Fibroblast of lung (primary cell): ENCODE measurements at regions not wholly inside any gene's neighbourhood (a gene's known extent, or its start where the extent isn't known, plus 50 kb on each side); places are given as distances from the start of the nearest gene placed in this dataset.

Experiments
- DNase-seq, 2 donors: peaks; one replicate each; pipeline versions ENCODE4 v3.0.0 to v3.0.0-alpha.2; 2010; ENCODE audit warnings: low read depth in 2 of 2
- H2AFZ ChIP-seq: 2 replicates; pipeline ENCODE4 v1.5.1; 2012; ENCODE audit warnings: low read length, control low read depth, inconsistent platforms
- H3K27ac ChIP-seq: 2 replicates; pipeline ENCODE4 v1.5.1; 2011; ENCODE audit warnings: low read length, control low read depth; ENCODE audit not compliant: insufficient read depth
- H3K27me3 ChIP-seq: 2 replicates; pipeline ENCODE4 v1.5.1; 2011; ENCODE audit warnings: mild to moderate bottlenecking, low read length; ENCODE audit not compliant: control insufficient read depth, insufficient read depth
- H3K36me3 ChIP-seq: 2 replicates; pipeline ENCODE4 v1.5.1; 2011; ENCODE audit warnings: low read length; ENCODE audit not compliant: control insufficient read depth, insufficient read depth
- H3K4me1 ChIP-seq: 2 replicates; pipeline ENCODE4 v1.5.1; 2011; ENCODE audit warnings: low read length; ENCODE audit not compliant: control insufficient read depth, insufficient read depth; ENCODE audit errors: extremely low read depth
- H3K4me2 ChIP-seq: 2 replicates; pipeline ENCODE4 v1.5.1; 2011; ENCODE audit warnings: low read length, control low read depth; ENCODE audit not compliant: insufficient read depth; ENCODE audit errors: extremely low read depth
- H3K4me3 ChIP-seq, 4 experiments: fragments of 200-600 bp in 1 of 4; sonication (generic) in 1 of 4; replicated peaks in 1 of 4; 2 replicates each; pipeline ENCODE4 v1.5.1; 2011 to 2016; ENCODE audit warnings: low read length in 4 of 4, low read depth in 3 of 4, mild to moderate bottlenecking in 3 of 4, control low read depth in 2 of 4, inconsistent platforms in 1 of 4, mixed read lengths in 1 of 4; ENCODE audit not compliant: insufficient read depth in 1 of 4; ENCODE audit errors: control extremely low read depth in 1 of 4
- H3K79me2 ChIP-seq: 2 replicates; pipeline ENCODE4 v1.5.1; 2012; ENCODE audit warnings: mild to moderate bottlenecking, low read length, inconsistent platforms; ENCODE audit not compliant: control insufficient read depth, insufficient read depth
- H3K9ac ChIP-seq: 2 replicates; pipeline ENCODE4 v1.5.1; 2011; ENCODE audit warnings: mild to moderate bottlenecking, low read length, control low read depth; ENCODE audit not compliant: insufficient read depth
- H3K9me3 ChIP-seq: 2 replicates; pipeline ENCODE4 v1.5.1; 2012; ENCODE audit warnings: low read depth, low read length; ENCODE audit not compliant: control insufficient read depth, insufficient read depth
- H4K20me1 ChIP-seq: 2 replicates; pipeline ENCODE4 v1.5.1; 2011; ENCODE audit warnings: low read length; ENCODE audit not compliant: control insufficient read depth, insufficient read depth; ENCODE audit errors: extremely low read depth
- EZH2 ChIP-seq: IDR thresholded peaks from 2 replicates; pipeline ENCODE4 v1.5.1; 2012; ENCODE audit warnings: low read length, control low read depth, mild to moderate bottlenecking; ENCODE audit errors: missing control alignments
- TF ChIP-seq, protein P1 (sequence below), 2 donors: IDR thresholded peaks in 1 of 2; conservative IDR thresholded peaks in 1 of 2; 1 replicate in 1 of 2; 2 replicates in 1 of 2; pipeline ENCODE4 v1.5.1; 2011 to 2012; ENCODE audit warnings: low read length in 2 of 2, control low read depth in 1 of 2, inconsistent platforms in 1 of 2, low read depth in 1 of 2, mild to moderate bottlenecking in 1 of 2

DNA sequence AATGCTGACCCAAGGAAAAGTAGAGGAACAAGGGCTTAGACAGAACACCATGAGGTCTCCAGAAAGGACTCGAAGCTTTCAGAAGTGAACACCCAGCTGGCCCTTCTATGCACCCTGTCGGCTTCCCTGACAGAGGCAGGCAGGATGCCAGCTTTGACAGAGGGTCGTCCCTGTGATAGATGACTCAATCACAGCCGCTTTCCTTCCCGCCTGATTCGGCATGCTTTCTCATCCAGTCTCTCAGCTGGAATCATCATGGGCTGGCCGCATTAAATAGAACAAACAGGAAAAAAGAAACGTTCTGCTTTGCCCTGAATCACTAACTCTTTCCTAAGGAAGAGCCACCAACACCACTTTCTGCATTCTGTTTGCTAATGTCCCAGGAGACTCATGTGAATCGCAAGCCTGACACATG is 140.3 kb upstream of the RAB12 start:
- Histone ChIP-seq H3K9ac (no peak overlapping the region), H2AFZ (no peak overlapping the region), H3K36me3 (no peaks in the 10 kb centered on the region), H3K79me2 (no peaks in the 10 kb centered on the region), H3K27ac (no peak overlapping the region), H3K4me2 (no peak overlapping the region), H3K4me1 (no peaks in the 10 kb centered on the region), H3K4me3 (no peak overlapping the region), H3K27me3 (peaks cover 2% of the 10 kb centered on the region), H3K9me3 (no peaks in the 10 kb centered on the region), H4K20me1 (no peaks in the 10 kb centered on the region)
- peak; percentile 8 to 56 for DNase-seq
- no peak for TF ChIP-seq EZH2
- TF ChIP-seq, protein P1, sequence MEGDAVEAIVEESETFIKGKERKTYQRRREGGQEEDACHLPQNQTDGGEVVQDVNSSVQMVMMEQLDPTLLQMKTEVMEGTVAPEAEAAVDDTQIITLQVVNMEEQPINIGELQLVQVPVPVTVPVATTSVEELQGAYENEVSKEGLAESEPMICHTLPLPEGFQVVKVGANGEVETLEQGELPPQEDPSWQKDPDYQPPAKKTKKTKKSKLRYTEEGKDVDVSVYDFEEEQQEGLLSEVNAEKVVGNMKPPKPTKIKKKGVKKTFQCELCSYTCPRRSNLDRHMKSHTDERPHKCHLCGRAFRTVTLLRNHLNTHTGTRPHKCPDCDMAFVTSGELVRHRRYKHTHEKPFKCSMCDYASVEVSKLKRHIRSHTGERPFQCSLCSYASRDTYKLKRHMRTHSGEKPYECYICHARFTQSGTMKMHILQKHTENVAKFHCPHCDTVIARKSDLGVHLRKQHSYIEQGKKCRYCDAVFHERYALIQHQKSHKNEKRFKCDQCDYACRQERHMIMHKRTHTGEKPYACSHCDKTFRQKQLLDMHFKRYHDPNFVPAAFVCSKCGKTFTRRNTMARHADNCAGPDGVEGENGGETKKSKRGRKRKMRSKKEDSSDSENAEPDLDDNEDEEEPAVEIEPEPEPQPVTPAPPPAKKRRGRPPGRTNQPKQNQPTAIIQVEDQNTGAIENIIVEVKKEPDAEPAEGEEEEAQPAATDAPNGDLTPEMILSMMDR (conservative IDR thresholded peaks at IDR 0.05 in 1 of 2, IDR thresholded peaks at IDR 0.05 in 1 of 2; ENCODE audit: low read depth in 1 of 2, low read length in 2 of 2) = no peak

- Histone ChIP-seq H3K4me3 (no peak overlapping the region), H3K9ac (no peak overlapping the region), H3K27ac (no peak overlapping the region), H3K9me3 (no peaks in the 10 kb centered on the region), H3K36me3 (no peaks in the 10 kb centered on the region), H4K20me1 (no peaks in the 10 kb centered on the region), H3K4me1 (no peaks in the 10 kb centered on the region), H3K27me3 (peaks cover 2% of the 10 kb centered on the region), H3K4me2 (no peak overlapping the region), H2AFZ (no peak overlapping the region), H3K79me2 (no peaks in the 10 kb centered on the region)
- DNase-seq = peak; percentile 18 to 59
- TF ChIP-seq, protein P1 (conservative IDR thresholded peaks at IDR 0.05 in 1 of 2, IDR thresholded peaks at IDR 0.05 in 1 of 2; ENCODE audit: low read depth in 1 of 2, low read length in 2 of 2) = no peak
- no peak for TF ChIP-seq EZH2
These were observed 139.6 kb upstream of the RAB12 start for GRCh38 chr18:8469544-8470130.

DNA sequence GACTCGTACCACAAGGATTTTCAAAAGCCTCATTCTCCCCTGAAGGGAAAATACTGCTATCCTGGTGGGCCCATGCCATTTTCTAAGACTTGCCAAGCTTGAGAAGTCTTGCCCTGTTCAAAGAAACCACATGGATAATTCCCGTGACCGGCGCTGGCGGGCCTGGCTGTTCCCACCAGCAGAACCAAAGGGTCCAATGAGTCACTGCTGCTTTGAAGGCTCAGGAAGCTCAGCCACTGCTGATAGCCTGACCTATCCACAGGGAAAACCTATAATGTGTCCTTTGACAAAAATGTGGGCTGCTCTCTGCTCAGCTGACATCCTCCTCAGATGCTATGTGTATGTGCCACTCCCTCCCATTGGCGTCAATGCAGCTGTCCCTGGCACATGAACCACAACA is 137.9 kb upstream of the RAB12 start:
- Histone ChIP-seq H3K4me1 (no peaks in the 10 kb centered on the region), H3K79me2 (no peaks in the 10 kb centered on the region), H3K9ac (no peak overlapping the region), H3K9me3 (no peaks in the 10 kb centered on the region), H3K27ac (no peak overlapping the region), H3K36me3 (no peaks in the 10 kb centered on the region), H3K4me3 (no peak overlapping the region), H4K20me1 (no peaks in the 10 kb centered on the region), H3K27me3 (peaks cover 2% of the 10 kb centered on the region), H2AFZ (no peak overlapping the region), H3K4me2 (no peak overlapping the region)
- no peak for TF ChIP-seq EZH2
- TF ChIP-seq, protein P1 (conservative IDR thresholded peaks at IDR 0.05 in 1 of 2, IDR thresholded peaks at IDR 0.05 in 1 of 2; ENCODE audit: low read depth in 1 of 2, low read length in 2 of 2) = no peak
- DNase-seq = peak in 1 of 2 donors; percentile 86
